Suppressor macrophage treated with lipopolysaccharide for 4 hours (primary cell): ENCODE measurements at regions not wholly inside any gene's neighbourhood (a gene's known extent, or its start where the extent isn't known, plus 50 kb on each side); places are given as distances from the start of the nearest gene placed in this dataset.
A peak's percentile ranks its signal among the peaks of the same experiment; 100 is the strongest.

ENCODE experiments used
- DNase-seq: peaks from one replicate; pipeline ENCODE4 v3.0.0-alpha.2; 2020

GRCh38 chr2:217687771-217688170 lies 315.0 kb downstream of the TNS1 start:
- DNase-seq, result no peak

DNA sequence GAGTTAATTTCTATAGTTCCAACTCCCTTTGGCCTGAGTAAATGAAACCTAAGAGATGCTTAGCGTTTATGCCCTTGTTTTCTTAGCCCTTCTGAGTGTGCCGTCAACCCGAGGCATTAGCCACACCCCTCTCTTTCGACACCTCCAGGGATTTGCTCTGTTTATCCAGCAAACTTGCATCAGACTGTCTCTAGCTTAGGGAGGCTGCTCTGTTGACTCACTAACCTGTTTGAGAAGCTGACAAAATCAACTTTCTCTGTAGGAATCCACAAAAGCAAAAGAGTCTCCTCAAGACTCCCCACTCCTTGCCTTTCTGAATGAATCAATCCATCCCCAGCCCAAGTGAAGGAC lies 317.6 kb downstream of the TNS1 start:
- peak; percentile 72 for DNase-seq

DNA sequence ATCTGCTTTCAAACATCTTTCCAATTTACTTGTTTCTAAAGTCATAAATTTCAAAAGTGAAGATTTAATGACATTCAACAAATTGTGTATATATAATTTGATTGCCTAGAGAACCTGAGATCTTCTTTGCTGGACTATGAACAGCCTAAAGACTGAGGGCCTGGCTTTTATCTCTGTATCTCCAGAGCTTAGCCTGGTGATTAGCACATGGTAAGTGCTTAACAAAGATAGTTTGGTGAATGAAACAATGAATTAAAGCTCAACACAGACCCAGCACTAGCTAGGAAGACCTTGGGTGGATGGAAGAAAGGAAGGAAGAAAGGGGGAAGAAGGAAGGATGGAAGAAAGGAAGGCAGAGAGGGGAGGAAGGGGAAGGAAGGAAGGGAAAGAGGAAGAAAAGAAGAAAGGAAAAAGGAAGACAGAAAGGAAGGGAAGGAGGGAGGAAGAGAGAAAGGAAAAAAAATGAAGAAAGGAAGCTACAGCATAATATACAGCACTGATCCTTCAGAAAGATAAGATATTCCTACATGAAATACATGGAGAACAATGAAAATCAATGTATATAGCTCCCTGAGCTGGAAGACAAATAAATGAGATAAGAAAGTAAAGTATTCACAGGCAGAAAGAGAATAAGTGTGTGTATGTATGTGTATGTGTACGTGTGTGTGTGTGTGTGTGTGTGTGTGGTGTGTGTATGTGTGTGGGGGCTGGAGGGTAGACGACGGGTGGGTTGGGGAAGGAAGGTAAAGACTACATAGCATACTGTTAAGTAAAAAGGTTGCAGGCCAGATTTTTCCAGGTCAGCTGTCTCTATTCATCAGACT lies 318.2 kb downstream of the TNS1 start:
- no peak for DNase-seq

DNA sequence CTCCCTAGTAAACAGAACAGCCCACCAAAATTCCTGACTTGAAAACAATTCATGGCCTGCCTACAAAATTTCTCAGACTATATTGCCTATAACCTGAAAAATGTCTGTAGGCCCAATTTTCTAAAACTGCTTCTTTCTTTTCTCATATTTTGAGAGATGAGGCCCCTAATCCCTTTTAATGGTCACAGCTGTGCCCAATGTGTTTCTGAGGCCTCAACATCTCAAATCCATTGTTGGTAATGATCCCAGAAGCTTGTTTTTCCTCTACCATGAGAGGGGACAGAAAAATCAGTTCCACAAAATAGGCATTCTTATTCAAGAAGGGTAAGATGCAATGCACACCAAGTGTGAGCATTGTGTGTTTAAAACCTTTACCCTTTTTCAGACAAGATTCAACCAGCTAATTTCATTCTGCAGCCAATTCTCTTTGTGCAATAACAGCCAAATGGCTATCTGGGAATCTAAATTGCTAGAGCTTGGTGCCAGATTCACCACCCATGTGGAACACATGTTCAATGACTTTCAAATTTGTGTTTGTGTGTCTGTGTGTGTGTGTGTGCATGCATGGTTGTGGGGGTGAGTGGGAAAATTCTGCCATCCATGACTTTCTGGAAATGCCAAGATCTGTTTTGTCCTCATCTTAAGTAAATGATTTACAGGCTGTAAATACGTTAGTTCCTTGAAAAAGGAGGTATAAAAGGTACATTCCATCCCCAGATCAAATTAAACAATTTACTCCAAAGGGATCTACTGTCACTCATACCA lies 319.5 kb downstream of the TNS1 start:
- no peak for DNase-seq

DNA sequence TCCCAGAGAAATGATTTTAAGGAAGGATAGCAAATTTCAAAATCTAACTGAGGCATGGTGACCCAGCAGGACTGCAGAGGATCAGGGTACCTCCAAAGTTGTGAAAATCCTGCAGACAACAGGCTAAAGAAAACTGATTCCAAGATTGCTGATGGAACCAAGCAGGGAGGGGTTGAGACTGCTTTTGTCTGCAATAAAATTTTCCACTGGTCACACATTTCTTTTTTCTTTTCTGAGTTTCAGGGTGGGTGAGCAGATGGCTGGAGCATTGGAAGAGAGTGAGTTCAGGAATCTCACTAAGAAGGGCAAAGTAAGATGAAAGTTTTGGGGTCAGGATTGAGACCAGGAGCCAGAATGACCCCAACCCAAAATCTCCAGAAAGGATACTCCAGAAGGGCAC lies 321.0 kb downstream of the TNS1 start:
- DNase-seq, result no peak

DNA sequence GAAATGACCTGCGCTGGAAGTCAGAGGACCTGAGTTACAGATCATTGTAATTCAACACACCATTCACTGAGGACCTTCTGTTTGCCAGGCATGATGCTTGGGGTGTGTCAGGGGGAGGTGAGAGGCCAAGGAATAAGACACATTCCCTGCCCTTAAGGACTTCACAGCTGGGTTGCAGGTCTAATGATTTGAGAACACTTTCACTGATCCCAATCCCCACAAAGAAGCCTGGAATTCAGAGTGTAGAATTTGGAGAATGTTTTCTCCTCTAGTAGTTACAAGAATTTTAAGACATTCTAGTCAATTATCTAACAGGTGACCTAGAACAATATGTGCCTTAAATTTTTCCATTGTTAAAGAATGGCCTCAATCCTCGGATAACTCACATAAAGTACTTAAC lies 322.4 kb downstream of the TNS1 start:
- DNase-seq, result no peak

DNA sequence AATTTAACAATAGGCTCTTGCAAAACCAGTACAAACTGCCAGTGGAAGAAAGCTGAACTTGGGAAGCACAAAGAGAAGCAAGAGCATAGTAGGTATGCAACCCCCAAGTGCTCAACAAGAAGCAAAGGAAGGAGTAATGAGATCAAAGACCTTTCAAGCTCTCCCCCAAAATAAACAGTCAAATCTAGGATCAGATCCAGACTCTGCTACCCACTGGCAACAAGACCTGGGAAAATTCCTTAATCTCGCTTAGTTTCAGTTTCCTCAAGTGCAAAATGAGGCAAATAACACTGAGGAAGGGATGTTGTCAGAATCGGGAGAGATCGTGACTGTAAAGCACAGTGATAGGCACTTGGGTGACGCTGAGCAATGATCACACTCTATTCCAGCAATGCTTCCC lies 329.2 kb downstream of the TNS1 start:
- DNase-seq, result no peak

- DNase-seq, result no peak
Measured at GRCh38 chr2:217672472-217672871, 330.3 kb downstream of the TNS1 start.

GRCh38 chr2:217671871-217672270 lies 330.9 kb downstream of the TNS1 start:
- no peak for DNase-seq

DNA sequence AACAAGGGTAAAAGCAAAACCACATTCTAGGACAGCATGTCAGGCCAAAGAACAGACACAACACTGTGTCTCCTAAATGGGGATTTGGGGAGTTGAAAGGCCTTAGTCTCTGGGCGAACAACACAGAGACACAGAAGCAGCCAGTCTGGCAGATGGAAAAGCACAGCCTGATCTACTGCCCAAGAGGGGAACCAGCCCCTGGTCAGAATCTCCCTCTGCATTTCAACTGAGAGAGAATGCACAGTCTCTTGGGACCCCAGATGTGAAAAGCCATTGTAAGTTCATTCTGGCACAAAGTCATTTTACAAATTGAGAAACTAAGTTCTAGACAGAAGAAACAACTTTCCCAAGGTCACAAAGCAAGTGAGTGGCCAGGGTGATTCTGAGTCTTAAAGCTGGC lies 331.7 kb downstream of the TNS1 start:
- no peak for DNase-seq

- no peak for DNase-seq
Measured at GRCh38 chr2:217669831-217670230, 333.0 kb downstream of the TNS1 start.

- DNase-seq, result no peak
Measured at GRCh38 chr2:217667512-217667911, 335.3 kb downstream of the TNS1 start.

DNA sequence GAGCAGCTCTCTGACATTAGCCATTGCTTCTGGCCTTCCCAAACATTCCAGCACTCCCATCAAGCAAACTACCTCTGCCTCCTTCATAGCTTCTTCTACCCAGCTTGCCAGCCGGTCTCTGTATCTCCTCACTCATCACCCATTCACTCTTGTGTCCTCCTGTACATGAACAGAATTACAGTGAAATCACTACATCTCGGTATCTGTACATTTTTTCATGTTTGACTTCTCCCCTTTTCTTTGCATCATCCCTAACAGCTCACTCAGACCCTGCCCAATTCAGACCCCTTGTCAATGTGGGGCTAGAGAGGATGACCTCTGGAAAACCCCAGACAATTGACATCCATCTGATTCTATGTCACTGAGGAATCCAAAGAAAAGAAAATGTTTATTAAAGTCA lies 335.8 kb downstream of the TNS1 start:
- DNase-seq, result no peak

DNA sequence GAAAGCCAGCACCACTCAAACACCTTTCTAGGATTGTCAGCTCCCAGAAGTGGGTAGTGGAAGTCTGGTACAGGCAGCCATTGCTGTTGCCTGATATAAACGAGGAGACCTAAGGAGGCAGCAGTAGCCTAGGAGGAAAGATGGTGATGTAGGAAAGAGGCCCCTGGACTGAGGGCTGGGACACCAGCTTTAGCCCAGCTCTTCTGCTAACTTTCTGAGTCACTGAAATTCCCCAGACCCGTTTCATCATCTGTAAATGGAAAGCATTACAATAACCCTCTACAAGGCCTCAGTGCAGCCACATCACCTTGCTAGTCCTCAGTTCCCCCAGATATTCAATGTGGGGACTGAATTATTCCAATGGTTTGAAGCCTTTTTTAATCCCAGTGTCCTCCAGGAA lies 336.5 kb downstream of the TNS1 start:
- DNase-seq, result peak; percentile 67

- no peak for DNase-seq
Measured at GRCh38 chr2:217664761-217665160, 338.0 kb downstream of the TNS1 start.

DNA sequence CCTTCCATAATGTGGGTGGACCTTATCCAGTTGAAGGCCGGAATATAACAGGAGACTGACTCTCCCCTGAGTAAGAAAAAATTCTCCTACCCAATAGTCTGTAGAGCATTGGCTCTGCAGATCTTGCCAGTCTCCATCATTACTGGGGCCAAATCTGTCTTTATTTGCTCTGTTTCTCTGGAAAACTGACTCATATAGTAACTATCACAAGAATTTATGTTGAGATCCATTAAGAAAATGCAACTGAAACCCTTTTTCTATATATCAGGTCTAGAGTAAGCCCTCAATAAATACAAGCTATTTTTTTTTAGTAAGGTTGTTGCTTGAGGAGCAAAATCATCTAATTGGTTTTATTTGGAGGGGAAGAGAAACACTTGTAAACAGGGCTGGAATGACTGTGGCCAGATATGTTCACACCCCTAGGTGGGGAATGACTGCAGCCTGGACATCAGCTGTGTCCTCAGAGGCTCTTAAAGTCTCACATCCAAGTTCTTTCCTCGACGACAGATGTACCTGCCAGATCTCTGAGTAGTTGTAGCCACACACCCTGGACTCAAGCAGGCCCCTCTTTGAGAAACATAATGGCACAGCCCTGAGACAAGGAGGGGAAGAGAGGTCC lies 339.7 kb downstream of the TNS1 start:
- DNase-seq, result no peak

GRCh38 chr2:217661378-217661777 lies 341.4 kb downstream of the TNS1 start:
- DNase-seq, result peak; percentile 27

GRCh38 chr2:217660423-217660822 lies 342.4 kb downstream of the TNS1 start:
- DNase-seq, result no peak

GRCh38 chr2:217658806-217659205 lies 344.0 kb downstream of the TNS1 start:
- DNase-seq, result no peak

- DNase-seq, result no peak
Measured at GRCh38 chr2:217657252-217657651, 345.5 kb downstream of the TNS1 start.

DNA sequence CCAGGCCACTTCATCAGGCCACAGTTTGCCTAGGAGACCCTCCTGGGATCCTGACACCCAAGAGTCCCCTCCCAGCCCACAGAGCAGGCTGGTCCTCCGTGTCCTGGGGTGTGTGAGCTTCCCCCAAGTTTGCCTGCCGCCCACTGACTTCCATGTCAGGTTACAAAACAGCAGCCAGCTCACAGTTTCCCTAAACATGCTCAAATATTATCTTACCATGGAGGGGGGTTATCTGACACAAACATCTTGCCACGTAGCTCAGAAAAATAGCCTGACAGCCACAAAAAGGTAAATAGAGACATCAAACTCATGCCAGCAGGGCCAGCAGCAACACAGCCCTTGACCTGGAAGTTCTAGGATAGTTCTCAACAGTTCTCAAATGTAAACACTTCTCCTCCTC lies 346.5 kb downstream of the TNS1 start:
- peak; percentile 25 for DNase-seq

- no peak for DNase-seq
Measured at GRCh38 chr2:217655651-217656050, 347.1 kb downstream of the TNS1 start.

GRCh38 chr2:217654168-217654567 lies 348.6 kb downstream of the TNS1 start:
- no peak for DNase-seq
